ENCODE measurements at regions not wholly inside any gene's neighbourhood (a gene's known extent, or its start where the extent isn't known, plus 50 kb on each side); places are given as distances from the start of the nearest gene placed in this dataset.

- Histone ChIP-seq H3K9me3 (ENCODE audit: control insufficient read depth, insufficient read depth, low read length) (no peaks in the 10 kb centered on the region), H3K4me3 (ENCODE audit: low read length) (no peak overlapping the region), H3K4me1 (ENCODE audit: control insufficient read depth, insufficient read depth, low read length) (peaks cover 16% of the 10 kb centered on the region), H3K27ac (ENCODE audit: low read length) (no peak overlapping the region), H3K27me3 (ENCODE audit: control insufficient read depth, insufficient read depth, low read length) (no peaks in the 10 kb centered on the region), H3K36me3 (ENCODE audit: control insufficient read depth, insufficient read depth, low read length) (no peaks in the 10 kb centered on the region)
- Mint-ChIP-seq H3K9me3 (no peaks in the 10 kb centered on the region), H3K4me1 (peaks cover 26 to 27% of the 10 kb centered on the region in 2 donors), H3K27me3 (ENCODE audit: low read depth in 2 of 2) (peaks cover 3 to 9% of the 10 kb centered on the region in 2 donors), H3K27ac (no peak overlapping the region), H3K36me3 (no peaks in the 10 kb centered on the region), H3K4me3 (no peak overlapping the region)
- intact Hi-C loops (cut with micrococcal nuclease): no loop called here
- TF ChIP-seq CTCF (IDR thresholded peaks at IDR 0.05): no peak
- WGBS (ENCODE audit: insufficient coverage): 86% methylated on average over 2 of the region's 2 CpGs
- ATAC-seq: no peak
- no peak for DNase-seq
Observed at GRCh38 chr10:43785252-43785651, 136.6 kb upstream of the ZNF32 start.

- Histone ChIP-seq H3K9me3 (ENCODE audit: control insufficient read depth, insufficient read depth, low read length) (no peaks in the 10 kb centered on the region), H3K27ac (ENCODE audit: low read length) (no peak overlapping the region), H3K4me1 (ENCODE audit: control insufficient read depth, insufficient read depth, low read length) (peaks cover 22% of the 10 kb centered on the region), H3K4me3 (ENCODE audit: low read length) (no peak overlapping the region), H3K36me3 (ENCODE audit: control insufficient read depth, insufficient read depth, low read length) (no peaks in the 10 kb centered on the region), H3K27me3 (ENCODE audit: control insufficient read depth, insufficient read depth, low read length) (no peaks in the 10 kb centered on the region)
- no peaks in the 10 kb centered on the region for H3K36me3 Mint-ChIP-seq
- H3K4me3 Mint-ChIP-seq: no peak overlapping the region
- DNase-seq (no peak), ATAC-seq (no peak)
- H3K4me1 Mint-ChIP-seq: peaks cover 40% of the 10 kb centered on the region in 2 donors
- H3K27ac Mint-ChIP-seq: peak overlapping the region in 1 of 2 donors; percentile 77
- H3K9me3 Mint-ChIP-seq: no peaks in the 10 kb centered on the region
- H3K27me3 Mint-ChIP-seq (ENCODE audit: low read depth in 2 of 2): no peaks in the 10 kb centered on the region
- 85% methylated on average over 6 of the region's 6 CpGs for WGBS (ENCODE audit: insufficient coverage)
- no peak for TF ChIP-seq CTCF (IDR thresholded peaks at IDR 0.05)
- intact Hi-C loops (cut with micrococcal nuclease): no loop called here
Observed at GRCh38 chr10:43782814-43783213, 134.1 kb upstream of the ZNF32 start.

- H3K27me3 Mint-ChIP-seq (ENCODE audit: low read depth in 2 of 2): no peaks in the 10 kb centered on the region
- peak overlapping the region; percentile 64 for H3K4me3 Mint-ChIP-seq
- peak overlapping the region; percentile 74 to 77 for H3K27ac Mint-ChIP-seq
- no peak overlapping the region for H3K27ac ChIP-seq (ENCODE audit: low read length)
- no peaks in the 10 kb centered on the region for H3K9me3 ChIP-seq (ENCODE audit: control insufficient read depth, insufficient read depth, low read length)
- WGBS (ENCODE audit: insufficient coverage): 85% methylated on average over 5 of the region's 6 CpGs
- H3K9me3 Mint-ChIP-seq: no peaks in the 10 kb centered on the region
- no peak overlapping the region for H3K4me3 ChIP-seq (ENCODE audit: low read length)
- no peaks in the 10 kb centered on the region for H3K27me3 ChIP-seq (ENCODE audit: control insufficient read depth, insufficient read depth, low read length)
- no peak for TF ChIP-seq CTCF (IDR thresholded peaks at IDR 0.05)
- H3K4me1 Mint-ChIP-seq: peaks cover 40% of the 10 kb centered on the region in 2 donors
- H3K36me3 ChIP-seq (ENCODE audit: control insufficient read depth, insufficient read depth, low read length): no peaks in the 10 kb centered on the region
- DNase-seq (peak; percentile 32 to 33), ATAC-seq (peak; percentile 78 to 93 (median 91))
- intact Hi-C loops (cut with micrococcal nuclease): no loop called here
- peaks cover 22% of the 10 kb centered on the region for H3K4me1 ChIP-seq (ENCODE audit: control insufficient read depth, insufficient read depth, low read length)
- no peaks in the 10 kb centered on the region for H3K36me3 Mint-ChIP-seq
Observed at GRCh38 chr10:43781480-43782361, 133.0 kb upstream of the ZNF32 start.
